ENCODE measurements at regions not wholly inside any gene's neighbourhood (a gene's known extent, or its start where the extent isn't known, plus 50 kb on each side); places are given as distances from the start of the nearest gene placed in this dataset.

- DNase-seq (ENCODE audit: low spot score), result no peak
- Mint-ChIP-seq H3K9me3 (peaks cover 9% of the 10 kb centered on the region), H3K27ac (no peak overlapping the region), H3K4me1 (no peaks in the 10 kb centered on the region), H3K27me3 (ENCODE audit: insufficient read depth, low read depth, poor library complexity) (peaks cover 2% of the 10 kb centered on the region), H3K36me3 (ENCODE audit: low read depth) (no peaks in the 10 kb centered on the region), H3K4me3 (no peak overlapping the region)
- Histone ChIP-seq H3K79me2 (replicated peaks; ENCODE audit: insufficient read depth) (no peaks in the 10 kb centered on the region), H3K4me1 (ENCODE audit: insufficient read depth) (no peaks in the 10 kb centered on the region), H3K27me3 (ENCODE audit: insufficient read depth) (no peaks in the 10 kb centered on the region), H3K9me2 (ENCODE audit: insufficient read depth) (0 out of 2 replicates have a peak, but pooled peaks cover 9% of the 10 kb centered on the region), H3K4me3 (no peak overlapping the region), H3K4me2 (no peak overlapping the region), H3K36me3 (ENCODE audit: insufficient read depth) (no peaks in the 10 kb centered on the region), H3F3A (replicated peaks; ENCODE audit: low read depth) (no peaks in the 10 kb centered on the region), H3K27ac (ENCODE audit: low read depth) (no peak overlapping the region), H2AFZ (no peak overlapping the region), H4K20me1 (replicated peaks; ENCODE audit: insufficient read depth) (no peaks in the 10 kb centered on the region)
- TF ChIP-seq CTCF (conservative IDR thresholded peaks at IDR 0.05; ENCODE audit: low read depth in 2 of 2) (no peak), REST (IDR thresholded peaks at IDR 0.05; ENCODE audit: unreplicated experiment) (no peak), ZNF331 (CRISPR knock-in tag; IDR thresholded peaks at IDR 0.05; ENCODE audit: low read depth) (no peak), ZNF114 (CRISPR knock-in tag; IDR thresholded peaks at IDR 0.05) (no peak), POLR2AphosphoS5 (IDR thresholded peaks at IDR 0.05; ENCODE audit: low read depth) (no peak), CREB1 (CRISPR knock-in tag; IDR thresholded peaks at IDR 0.05; ENCODE audit: low read depth) (no peak), STAT1 (IDR thresholded peaks at IDR 0.05; ENCODE audit: unreplicated experiment) (no peak), JUNB (IDR thresholded peaks at IDR 0.05; ENCODE audit: unreplicated experiment) (no peak), NANOG (IDR thresholded peaks at IDR 0.05; ENCODE audit: borderline replicate concordance) (no peak), EZH2 (IDR thresholded peaks at IDR 0.05; ENCODE audit: low read depth, unreplicated experiment) (no peak), ETS1 (IDR thresholded peaks at IDR 0.05) (no peak), EZH2phosphoT487 (IDR thresholded peaks at IDR 0.05; ENCODE audit: unreplicated experiment) (no peak), ZNF462 (CRISPR knock-in tag; IDR thresholded peaks at IDR 0.05) (no peak)
- no peak for ATAC-seq
These were observed 165.8 kb upstream of the SFRP2 start for GRCh38 chr4:153954654-153955053.
